ENCODE measurements at regions not wholly inside any gene's neighbourhood (a gene's known extent, or its start where the extent isn't known, plus 50 kb on each side); places are given as distances from the start of the nearest gene placed in this dataset.

- Histone ChIP-seq H3K4me3 (no peak overlapping the region), H3K9me3 (no peaks in the 10 kb centered on the region), H3K36me3 (no peaks in the 10 kb centered on the region), H3K4me1 (no peaks in the 10 kb centered on the region), H3K27me3 (ENCODE audit: low read depth) (no peaks in the 10 kb centered on the region), H3K27ac (no peak overlapping the region)
- no peak for TF ChIP-seq CTCF (IDR thresholded peaks at IDR 0.05)
- no peak for ATAC-seq
- DNase-seq, result no peak
- intact Hi-C loops (cut with DNase I), result no loop called here
Observed at GRCh38 chr7:52920977-52921376, 114.5 kb upstream of the POM121L12 start.

- ATAC-seq, result no peak
- no peak overlapping the region for H3K27ac ChIP-seq
- intact Hi-C loops (cut with DNase I), result no loop called here
Observed at GRCh38 chr7:52917982-52918578, 117.4 kb upstream of the POM121L12 start.

GRCh38 chr7:52911795-52912194 lies 123.6 kb upstream of the POM121L12 start:
- peak in 1 of 2 donors; percentile 21 for ATAC-seq
- H3K4me3 ChIP-seq, result no peak overlapping the region
- no peaks in the 10 kb centered on the region for H3K9me3 ChIP-seq
- DNase-seq, result no peak
- TF ChIP-seq CTCF (IDR thresholded peaks at IDR 0.05), result no peak
- intact Hi-C loops (cut with DNase I), result no loop called here
- no peaks in the 10 kb centered on the region for H3K27me3 ChIP-seq (ENCODE audit: low read depth)
- H3K36me3 ChIP-seq, result no peaks in the 10 kb centered on the region
- H3K27ac ChIP-seq, result no peak overlapping the region
- no peaks in the 10 kb centered on the region for H3K4me1 ChIP-seq

More at GRCh38 chr7:52917982-52918578, 117.4 kb upstream of the POM121L12 start:
- H3K4me3 ChIP-seq, result no peak overlapping the region
- no peaks in the 10 kb centered on the region for H3K9me3 ChIP-seq
- H3K27me3 ChIP-seq (ENCODE audit: low read depth), result no peaks in the 10 kb centered on the region
- TF ChIP-seq CTCF (IDR thresholded peaks at IDR 0.05), result no peak
- no peak for DNase-seq
- no peaks in the 10 kb centered on the region for H3K4me1 ChIP-seq
- H3K36me3 ChIP-seq, result no peaks in the 10 kb centered on the region

GRCh38 chr7:52911326-52911725 lies 124.1 kb upstream of the POM121L12 start:
- H3K36me3 ChIP-seq, result no peaks in the 10 kb centered on the region
- H3K27ac ChIP-seq, result no peak overlapping the region
- no peaks in the 10 kb centered on the region for H3K9me3 ChIP-seq
- intact Hi-C loops (cut with DNase I), result no loop called here
- H3K4me1 ChIP-seq, result no peaks in the 10 kb centered on the region
- no peak for TF ChIP-seq CTCF (IDR thresholded peaks at IDR 0.05)
- no peak overlapping the region for H3K4me3 ChIP-seq
- no peaks in the 10 kb centered on the region for H3K27me3 ChIP-seq (ENCODE audit: low read depth)
- DNase-seq (no peak), ATAC-seq (peak in 1 of 2 donors; percentile 32)

- no peak for DNase-seq
- Histone ChIP-seq H3K27ac (no peak overlapping the region), H3K36me3 (no peaks in the 10 kb centered on the region), H3K27me3 (ENCODE audit: low read depth) (no peaks in the 10 kb centered on the region), H3K4me3 (no peak overlapping the region), H3K9me3 (no peaks in the 10 kb centered on the region), H3K4me1 (no peaks in the 10 kb centered on the region)
- TF ChIP-seq CTCF (IDR thresholded peaks at IDR 0.05), result no peak
- intact Hi-C loops (cut with DNase I), result no loop called here
- ATAC-seq, result no peak
Observed at GRCh38 chr7:52909935-52910334, 125.5 kb upstream of the POM121L12 start.
